NCI-H526 treated with DMSO at 0.1 percent for 48 hours (cell line): ENCODE measurements at regions not wholly inside any gene's neighbourhood (a gene's known extent, or its start where the extent isn't known, plus 50 kb on each side); places are given as distances from the start of the nearest gene placed in this dataset.
"Not testable (repeated sequence)": the region's sequence is repeated elsewhere in the genome, so short reads cannot be mapped to it uniquely, and the experiment has no call there.

Experiments
- DNase-seq: peaks from one replicate; lab custom pipeline; 2025; lab: John Stamatoyannopoulos, UW

DNA sequence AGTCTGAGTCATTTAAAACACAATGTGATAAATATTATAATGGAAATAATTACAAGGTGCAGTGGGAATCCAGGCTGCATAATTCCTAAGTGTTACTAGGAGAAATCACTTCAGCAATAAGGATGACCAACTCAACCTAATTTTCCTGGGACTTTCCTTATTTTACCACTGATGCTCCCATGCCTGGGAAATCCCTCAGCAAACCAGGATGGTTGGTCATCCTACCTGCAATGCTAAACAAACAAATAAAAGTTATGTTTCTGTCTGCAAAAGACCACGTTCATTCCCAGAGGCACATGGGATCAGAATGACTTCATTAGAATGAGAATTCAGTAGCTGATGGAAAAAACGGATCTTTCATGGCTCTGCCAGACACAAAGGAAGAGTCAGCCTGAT is 130.8 kb upstream of the RAP1B start:
- DNase-seq = no peak

DNA sequence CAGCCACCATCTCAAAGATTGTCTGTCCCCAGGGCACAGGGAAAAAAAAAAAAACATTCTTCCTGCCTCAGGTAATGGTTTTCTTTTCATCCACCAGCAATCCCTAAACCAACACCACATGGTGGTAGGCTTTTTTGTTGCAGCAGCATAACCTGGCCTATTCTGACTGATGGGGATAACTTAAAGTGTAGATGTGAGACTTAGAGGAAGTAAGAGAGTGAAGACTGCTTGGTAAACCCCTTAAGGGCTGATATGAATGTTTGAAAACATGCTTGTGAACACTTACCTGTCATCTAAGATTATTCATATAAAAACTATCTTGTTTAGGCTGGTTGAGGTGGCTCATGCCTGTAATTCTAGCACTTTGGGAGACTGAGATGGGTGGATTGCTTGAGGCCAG is 130.2 kb upstream of the RAP1B start:
- DNase-seq = no peak

DNA sequence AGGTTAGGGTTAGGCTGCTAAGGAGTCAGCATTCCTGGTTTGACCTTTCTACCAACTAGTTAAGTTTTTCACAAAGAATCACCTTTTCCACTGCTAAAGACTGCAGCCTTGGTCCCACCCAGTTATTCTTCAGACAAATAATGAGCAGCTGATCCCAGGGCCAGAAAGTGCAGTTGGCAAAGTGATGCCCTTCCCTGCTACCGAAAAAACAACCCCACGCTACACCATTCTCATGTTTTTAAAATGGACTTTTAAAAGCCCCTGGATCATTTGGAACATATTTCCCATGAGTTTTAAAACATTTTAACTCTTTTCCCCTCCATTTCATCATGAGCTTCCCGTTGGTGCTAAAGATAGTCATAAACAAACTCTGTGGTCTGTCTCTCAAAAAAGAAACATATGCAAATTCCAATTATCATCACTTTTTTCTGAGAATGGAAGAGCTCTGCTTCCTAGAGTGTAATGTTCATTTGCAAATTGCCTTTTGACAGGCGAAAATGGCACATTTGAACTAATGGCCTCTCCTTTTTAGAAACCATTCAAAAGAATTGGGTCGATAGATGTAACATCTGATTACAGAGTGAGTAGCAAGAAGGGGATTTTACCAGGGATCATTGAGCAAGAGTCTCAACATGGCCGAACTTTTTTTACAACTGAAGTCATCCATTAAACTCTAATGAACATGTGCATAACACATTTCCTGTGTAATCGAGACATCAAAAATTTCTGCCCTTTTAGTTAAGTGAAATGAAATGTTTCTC is 129.3 kb upstream of the RAP1B start:
- peak; percentile 33 for DNase-seq

DNA sequence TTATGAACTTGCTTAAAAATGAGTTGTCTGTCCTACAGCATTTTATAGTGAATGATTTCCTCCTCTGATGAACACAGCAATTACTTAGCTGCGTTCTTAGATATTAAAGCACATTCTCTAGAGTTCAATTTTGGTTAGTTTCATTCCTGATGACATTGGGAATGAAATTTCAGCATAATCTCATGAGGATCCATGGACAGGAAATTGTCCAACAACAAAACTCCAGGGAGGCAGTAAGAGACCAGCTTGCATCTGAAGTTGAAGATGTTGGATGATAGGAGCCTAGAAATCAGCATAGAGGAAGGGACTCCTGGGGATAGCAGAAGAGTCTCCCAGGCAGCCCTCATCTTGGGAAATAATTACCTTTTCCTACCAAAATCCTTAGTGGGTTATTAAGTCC is 128.7 kb upstream of the RAP1B start:
- no peak for DNase-seq

DNA sequence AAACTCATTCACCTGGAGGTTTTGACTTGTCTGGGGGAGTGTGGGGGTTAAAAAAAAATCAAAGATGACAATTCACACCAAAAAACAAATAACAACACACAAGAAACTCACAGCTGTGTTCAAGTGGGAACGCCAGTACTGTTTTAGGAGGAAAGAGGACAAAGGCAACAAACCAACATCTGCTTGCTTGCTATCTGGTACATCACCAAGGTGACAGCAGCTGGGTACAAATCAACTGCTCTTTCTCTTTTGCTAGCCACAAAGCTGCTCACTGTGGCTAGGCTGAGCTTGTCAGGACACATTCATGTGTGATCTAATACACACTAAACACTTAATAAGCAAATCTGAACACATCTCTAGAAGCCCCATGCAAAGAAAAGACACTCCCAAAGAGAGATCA is 128.0 kb upstream of the RAP1B start:
- peak; percentile 28 for DNase-seq

DNA sequence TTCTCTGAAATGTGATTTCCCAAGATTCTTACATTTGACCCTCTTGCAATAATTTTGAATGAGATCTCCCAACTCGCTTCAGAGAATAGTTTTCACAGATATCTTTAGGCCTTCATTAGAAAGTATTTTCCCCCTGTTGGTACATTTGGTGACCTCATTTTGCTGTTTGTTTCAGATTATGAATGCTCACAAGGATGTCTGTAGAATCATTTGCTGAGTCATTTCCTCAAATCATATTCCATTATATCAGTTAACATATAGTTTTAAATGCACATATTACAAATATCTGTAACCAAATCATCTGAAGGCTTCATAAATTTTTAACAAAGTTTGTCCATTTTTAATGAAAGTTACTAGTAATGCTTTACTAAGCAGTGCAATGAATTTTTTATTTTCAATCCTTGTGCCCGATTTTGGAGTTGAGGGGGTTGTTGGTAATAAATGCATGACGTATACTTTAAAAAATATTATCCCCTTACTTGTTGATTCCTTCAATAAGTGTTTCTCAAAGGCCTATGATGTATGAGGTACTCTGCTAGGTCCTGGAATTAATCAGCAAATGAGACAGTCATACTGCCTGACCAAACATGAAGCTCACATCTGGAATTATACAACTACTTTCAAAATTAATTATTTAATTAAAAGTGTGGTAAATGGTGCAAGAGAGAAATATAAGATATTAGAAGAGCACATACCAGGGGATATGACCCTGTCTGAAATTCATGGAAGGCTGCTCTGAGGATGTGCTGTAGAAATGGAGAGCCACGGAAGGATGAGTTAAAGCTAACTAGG is 126.9 kb upstream of the RAP1B start:
- DNase-seq = no peak

DNA sequence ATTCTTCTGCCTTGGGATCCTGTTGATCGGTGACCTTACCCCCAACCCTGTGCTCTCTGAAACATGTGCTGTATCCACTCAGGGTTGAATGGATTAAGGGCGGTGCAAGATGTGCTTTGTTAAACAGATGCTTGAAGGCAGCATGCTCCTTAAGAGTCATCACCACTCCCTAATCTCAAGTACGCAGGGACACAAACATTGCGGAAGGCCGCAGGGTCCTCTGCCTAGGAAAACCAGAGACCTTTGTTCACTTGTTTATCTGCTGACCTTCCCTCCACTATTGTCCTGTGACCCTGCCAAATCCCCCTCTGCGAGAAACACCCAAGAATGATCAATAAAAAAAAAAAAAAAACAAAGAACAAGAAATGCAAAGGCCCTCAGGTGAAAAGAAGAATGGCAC is 126.1 kb upstream of the RAP1B start:
- DNase-seq = not testable (repeated sequence)

DNA sequence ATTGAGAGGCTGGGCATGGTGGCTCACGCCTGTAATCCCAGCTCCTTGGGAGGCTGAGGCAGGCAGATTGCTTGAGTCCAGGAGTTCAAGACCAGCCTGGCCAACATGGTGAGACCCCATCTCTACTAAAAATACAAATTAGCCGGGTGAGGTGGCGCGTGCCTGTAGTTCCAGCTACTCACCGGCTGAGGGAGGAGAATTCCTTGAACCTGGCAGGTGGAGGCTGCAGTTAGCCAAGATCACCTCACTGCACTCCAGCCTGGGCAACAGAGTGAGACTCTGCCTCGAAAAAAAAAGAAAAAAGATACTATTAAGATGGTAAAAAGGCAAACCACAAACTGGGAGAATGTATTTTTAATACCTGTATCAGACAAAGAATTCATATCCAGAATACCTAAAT is 124.2 kb upstream of the RAP1B start:
- DNase-seq = not testable (repeated sequence)

DNA sequence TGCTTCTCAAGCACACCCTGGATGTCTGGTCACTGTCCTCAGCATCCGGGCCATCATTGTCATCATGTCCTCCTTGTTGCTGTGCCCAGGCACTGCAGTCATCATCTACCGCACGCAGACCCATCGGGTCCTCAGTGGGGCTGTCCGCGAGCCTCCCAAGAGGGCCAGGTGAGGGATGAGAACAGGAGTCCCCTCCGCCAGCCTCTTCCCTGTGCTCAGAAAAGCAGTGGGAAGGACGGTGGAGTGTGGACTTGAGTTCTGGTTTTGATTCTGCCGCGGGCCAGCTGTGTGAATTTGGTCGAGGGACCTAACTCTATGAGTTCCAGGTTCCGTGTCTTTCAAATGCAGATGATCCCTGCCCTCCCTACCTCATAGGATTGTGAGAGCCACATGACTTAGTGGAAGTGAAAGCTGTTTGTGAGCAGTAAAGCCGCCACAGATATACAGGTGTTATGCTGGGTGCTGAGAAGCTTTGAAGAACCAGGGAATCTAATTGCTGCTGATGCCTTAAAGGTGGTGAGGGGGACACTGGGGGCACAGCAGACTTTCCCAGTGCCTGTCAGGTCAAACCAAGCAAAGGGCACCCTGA is 122.9 kb upstream of the RAP1B start:
- DNase-seq = no peak

DNA sequence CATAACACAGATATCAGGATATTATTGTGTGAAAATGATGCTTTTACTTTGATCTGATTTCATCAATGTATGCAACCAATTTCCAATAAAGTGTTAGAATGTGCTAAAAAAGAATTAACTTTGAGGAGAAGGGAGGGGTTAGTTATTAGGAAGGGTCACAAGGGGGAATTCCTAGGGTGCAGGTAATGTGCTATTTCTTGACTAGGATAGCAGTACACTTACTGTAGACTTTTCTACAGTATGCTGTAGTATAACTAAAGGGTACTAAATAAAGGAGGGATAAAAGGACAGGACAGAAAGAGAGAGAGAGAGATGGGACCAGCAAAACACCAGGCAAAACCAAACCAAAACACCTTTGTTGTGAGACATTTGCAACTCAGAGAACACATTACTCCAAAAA is 121.4 kb upstream of the RAP1B start:
- no peak for DNase-seq

DNA sequence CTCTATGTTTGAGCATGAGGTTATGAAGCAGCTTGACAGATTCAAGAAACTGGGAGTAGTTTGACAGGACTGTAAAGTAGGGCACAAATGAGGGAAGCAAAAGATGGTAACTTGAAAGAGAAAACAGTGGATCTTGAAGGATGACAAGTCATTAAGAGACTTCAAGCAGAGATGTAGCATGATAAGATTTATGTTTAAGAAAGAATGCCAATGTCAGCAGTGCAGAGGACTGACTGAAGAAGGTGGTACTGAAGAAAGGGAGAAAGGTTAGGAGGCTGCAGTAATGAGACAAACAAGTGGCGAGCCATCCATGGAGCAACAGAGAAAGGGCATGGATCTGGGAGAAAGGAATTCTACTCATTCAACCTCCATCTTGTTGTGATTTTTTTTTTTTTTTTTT is 120.2 kb upstream of the RAP1B start:
- DNase-seq = no peak

DNA sequence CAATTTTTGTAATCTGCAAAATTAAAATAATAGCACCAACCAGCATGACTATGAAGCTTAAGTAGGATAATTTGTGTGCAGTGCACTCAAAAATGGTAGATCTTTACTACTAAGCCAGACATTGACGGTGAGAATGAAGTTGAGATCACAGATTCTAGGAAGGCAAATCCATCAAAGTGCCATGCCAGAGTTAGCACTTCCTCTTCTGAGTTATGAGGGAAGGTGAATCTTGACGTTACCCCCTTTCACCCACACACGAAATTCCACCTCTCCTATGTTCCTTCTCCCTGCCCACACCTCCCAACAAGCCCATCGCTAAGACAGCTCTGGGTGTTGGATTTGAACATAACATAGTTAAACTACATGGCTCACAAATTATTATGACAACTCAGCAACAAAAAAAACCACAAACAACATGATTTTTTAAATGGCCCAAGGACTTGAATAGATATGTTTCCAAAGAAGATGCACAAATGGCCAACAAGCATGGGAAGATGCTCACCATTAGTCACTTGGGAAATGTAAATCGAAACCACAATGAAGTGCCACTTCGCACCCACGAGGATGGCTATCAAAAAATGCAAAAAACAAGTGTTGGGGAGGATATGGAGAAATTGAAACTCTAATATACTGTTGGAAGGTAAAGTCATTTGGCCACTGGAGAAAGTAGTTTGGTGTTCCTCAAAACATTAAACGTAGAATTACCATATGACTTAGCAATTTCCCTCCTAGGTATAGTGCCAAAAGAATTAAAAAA is 119.3 kb upstream of the RAP1B start:
- DNase-seq = no peak

DNA sequence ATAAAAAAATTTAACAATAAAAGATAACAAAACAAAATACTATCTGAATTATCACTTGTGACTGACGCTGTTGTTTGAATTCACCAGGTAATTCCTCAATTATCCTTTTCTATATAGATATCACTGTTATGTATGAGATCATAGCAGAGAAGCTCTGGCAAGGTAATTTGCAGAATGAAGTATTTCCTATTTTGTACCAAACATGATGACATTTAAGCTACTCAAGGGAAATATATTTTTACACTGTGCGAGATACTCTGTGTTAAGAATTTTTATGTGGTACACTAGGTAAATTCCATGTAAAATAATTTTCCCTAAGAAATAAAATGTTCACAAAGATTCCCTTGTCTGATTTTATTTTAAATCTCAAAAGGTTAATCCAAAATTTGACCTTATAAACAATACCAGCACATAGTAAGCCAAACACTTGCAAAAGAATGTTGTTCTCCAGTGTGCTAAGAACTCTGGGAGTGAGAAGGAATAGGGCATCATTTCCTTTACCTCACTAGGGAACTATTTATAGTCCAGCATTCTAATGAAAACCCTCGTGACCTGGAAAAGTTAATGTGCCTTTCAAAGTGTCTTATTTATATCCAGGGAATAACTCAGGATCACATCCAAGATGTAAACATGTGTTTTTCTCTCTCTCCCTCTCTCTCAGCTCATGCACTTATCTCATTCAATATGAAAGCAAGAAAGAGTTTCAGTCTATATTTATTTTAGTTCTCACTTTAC is 115.2 kb upstream of the RAP1B start:
- DNase-seq = no peak

DNA sequence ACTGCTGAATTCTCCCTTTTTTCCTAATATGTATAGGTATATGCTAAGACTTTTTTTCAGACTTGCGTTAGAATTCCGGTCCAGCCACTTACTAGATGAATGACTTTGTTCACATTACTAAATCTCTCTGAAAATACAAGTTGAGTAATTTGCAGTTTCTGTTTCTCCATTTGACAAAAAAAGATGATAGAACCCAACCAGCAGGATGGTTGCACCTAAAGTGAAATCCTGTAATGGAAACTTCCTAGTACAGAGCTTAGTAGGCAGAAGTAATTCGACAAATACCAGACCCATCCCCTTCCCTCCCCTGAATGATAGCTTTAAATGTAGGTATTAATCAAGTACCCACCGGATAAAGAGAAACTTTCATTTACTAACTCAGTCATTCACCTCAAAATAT is 113.6 kb upstream of the RAP1B start:
- no peak for DNase-seq

DNA sequence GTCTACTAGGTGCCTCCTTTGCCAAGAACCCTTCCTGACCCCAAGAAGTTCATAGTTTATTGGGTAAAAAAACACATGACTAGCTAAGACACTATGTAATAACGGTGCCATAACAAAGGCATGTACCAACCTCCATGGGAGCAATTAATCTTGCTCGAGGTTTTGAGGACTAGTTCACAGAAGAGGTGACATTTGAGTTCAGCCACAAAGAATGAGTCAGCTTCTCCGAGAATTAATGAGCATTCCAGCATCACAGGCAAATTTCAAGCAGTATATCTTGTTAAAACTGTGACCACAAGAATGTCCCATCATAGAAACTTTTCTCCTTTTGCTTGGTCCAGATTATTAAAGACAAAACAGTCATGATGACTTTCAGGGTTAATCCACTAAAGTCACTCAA is 113.0 kb upstream of the RAP1B start:
- no peak for DNase-seq

DNA sequence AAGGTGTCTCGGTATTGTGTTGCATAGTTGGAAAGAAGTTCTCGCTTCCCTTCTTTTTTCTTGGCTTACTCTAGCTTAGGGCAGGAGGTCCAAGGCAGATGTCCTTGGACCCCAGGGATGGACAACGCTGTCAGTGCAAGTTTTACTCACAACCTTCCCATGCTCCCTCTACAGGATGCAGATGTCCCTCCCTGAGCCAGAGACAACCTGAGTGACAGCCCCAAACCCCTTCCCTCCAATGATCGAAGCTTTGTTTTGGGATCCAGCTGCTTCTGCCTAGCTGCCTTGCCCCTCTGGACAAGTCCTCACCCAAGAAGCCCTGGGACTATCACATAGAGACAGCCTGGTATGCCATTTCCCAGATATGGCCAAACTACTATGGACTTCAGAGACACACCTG is 112.0 kb upstream of the RAP1B start:
- DNase-seq = no peak

DNA sequence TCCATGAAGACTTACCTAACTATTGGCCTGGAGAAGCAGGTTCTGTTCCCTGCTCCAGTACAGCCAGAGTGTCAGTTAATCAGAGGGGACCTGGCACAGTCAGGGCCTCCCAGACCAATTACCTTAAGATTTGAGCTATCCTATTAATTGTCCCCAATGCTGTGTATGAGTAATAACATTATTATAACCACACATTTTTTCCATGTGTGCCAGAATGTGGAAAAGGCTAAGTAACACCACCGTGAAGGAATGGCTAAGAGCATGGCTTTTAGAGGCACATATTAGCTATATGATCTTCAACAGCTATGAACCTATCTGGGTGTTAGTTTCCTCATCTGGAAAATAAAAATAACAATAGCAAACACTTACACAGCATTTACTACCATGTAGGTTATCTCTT is 111.1 kb upstream of the RAP1B start:
- no peak for DNase-seq

DNA sequence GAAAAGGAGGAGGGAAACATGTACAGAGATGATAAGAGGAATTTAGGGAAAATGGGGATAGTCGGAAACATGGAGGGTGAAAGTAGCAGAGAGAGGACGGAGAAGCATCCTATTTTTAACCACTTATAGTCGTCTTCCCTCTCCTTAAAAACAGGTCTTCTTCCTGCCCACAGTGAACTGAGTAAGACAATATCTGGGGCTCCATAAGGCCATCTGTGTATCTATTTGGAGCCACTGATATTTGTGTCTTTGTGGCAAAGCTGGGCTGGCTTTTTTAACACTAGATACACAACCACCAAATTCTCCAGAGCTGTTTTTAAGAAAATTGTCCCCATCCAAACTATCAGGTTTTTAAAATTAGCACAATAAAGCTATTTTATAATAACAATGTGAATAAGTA is 109.5 kb upstream of the RAP1B start:
- DNase-seq = no peak

DNA sequence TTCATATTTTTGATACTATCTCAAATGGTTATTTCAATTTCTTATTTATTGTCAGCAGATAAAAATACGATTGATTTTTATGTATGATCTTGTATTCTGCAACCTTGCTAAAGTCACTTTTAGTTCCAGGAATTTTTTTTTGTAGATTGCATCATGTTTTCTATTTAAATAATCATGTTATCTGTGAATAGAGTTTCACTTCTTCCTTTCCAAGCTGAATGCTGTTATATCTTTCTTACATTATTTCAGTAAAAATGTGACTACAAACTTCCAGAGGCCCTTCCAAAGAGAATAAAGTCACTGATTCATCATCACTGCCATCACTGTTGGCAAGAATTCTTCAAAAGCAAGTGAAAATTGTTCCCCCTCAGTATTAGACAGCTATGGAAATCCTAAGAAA is 104.7 kb upstream of the RAP1B start:
- DNase-seq = no peak

DNA sequence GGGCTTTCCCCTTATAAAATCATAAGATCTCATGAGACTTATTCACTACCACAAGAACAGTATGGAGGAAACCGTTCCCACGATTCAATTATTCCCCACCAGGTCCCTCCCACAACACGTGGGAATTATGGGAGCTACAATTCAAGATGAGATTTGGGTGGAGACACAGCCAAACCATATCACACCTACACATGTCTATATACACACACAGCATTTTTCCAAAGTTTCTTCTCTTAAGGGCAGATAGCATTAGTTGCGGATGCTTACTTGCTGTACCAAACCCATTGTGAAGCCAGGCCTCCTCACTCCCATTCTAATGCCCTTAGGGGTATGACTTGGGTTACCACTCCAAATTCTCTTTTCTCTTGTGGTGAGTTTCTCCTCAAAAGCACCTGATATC is 104.1 kb upstream of the RAP1B start:
- no peak for DNase-seq

DNA sequence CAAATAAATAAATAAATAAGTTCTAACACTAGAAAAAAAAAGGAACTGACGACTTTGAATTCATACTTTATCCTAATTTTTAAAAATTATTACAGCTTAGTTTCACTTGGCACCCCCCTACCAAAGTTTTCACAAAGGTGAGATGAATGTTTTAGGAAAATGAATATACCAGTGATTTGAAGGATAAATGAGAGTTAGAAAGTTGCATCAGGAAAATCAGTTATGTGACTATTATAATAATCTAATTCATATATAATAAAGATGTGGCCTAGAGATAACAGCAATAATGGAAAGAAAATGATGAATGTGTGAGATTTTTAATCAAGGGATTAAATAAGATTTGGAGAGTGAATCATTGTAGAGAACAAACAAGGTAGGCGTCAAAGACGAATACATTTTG is 103.0 kb upstream of the RAP1B start:
- DNase-seq = no peak

DNA sequence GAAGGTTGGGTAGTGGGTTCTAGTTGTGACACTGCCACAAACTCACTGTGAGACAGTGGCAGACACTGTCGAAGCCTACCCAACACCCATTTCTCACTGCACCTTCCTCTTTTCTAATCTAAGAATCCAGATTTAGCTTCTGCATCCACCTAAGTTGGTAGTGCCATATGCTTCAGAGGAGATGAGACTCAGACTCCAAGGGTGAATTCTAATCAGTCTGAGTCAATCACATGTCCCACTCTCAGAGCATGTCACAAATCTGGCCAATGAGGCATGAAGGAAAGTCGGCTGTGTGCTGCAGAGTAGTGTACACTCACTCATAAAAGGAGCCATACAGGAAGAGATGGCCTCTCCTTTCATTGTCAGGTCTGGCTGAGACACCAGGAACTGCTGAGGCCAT is 102.1 kb upstream of the RAP1B start:
- no peak for DNase-seq
